ENCODE measurements at regions not wholly inside any gene's neighbourhood (a gene's known extent, or its start where the extent isn't known, plus 50 kb on each side); places are given as distances from the start of the nearest gene placed in this dataset.

DNA sequence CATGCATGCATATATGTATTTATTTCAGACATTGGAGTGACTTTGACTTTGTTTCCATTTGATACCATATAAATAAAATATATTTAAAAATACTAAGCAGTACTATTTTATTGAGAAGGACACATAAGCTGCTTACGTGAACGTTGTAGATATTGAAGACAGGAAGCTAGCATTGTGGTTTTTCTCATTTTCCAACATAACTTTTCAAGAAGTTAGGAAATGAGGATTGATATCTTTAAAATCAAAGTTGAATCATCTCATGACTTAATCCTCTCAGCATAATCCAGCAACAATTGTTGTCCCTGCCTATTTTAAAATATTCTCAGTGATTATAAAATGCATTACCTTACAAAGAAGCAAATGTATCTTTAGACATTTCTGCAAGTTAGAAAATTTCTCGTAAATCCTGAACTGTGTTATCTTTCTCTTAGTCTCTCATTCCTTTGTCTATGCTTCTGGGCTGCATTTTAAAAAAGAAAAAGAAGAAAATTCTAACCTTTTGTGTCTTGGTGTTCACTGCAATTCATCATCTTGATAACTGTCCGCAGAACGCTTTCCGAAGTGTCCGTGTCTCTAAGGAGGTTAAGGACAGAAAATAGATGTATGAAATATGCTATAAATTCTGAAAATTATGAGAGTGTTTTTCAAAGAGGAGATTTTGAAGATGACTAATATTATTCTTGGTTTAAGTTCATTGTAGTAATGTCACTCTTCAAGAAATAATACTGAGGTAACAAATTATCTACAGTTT is 1089.9 kb upstream of the CDH6 start:
- TF ChIP-seq Cebpa-rat (IDR thresholded peaks at IDR 0.05), result no peak
- no peak overlapping the region for H3K27ac ChIP-seq
- H3K36me3 ChIP-seq, result no peaks in the 10 kb centered on the region
- H3K4me1 ChIP-seq, result no peaks in the 10 kb centered on the region
- H3K9me3 ChIP-seq, result no peaks in the 10 kb centered on the region
- no peak overlapping the region for H3K4me2 ChIP-seq
- no peak overlapping the region for H3K9ac ChIP-seq
- no peaks in the 10 kb centered on the region for H4K20me1 ChIP-seq
- H3K27me3 ChIP-seq, result no peaks in the 10 kb centered on the region
- H3K4me3 ChIP-seq, result no peak overlapping the region

DNA sequence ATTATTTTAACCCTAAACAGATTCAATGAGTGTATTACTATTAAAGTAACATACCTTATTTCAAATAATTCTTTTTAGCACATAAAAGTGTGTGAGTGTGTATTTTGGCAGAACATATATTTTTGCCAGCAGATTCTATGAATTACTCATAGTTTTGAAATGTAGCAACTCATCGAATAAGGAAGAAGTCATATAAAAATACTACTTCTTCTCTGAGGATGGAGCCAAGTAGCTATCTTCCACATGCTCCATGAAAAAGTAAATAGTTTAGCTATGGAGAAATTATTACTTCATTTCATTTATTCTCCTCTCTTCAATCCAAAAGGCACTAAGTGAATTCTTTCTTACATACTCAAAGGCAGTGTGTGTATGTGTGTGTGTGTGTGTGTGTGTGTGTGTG is 1090.4 kb upstream of the CDH6 start:
- Histone ChIP-seq H3K27me3 (no peaks in the 10 kb centered on the region), H3K9me3 (no peaks in the 10 kb centered on the region), H3K36me3 (no peaks in the 10 kb centered on the region), H3K27ac (no peak overlapping the region), H3K4me1 (no peaks in the 10 kb centered on the region), H3K9ac (no peak overlapping the region), H3K4me3 (no peak overlapping the region), H3K4me2 (no peak overlapping the region), H4K20me1 (no peaks in the 10 kb centered on the region)
- TF ChIP-seq Cebpa-rat (IDR thresholded peaks at IDR 0.05), result no peak

DNA sequence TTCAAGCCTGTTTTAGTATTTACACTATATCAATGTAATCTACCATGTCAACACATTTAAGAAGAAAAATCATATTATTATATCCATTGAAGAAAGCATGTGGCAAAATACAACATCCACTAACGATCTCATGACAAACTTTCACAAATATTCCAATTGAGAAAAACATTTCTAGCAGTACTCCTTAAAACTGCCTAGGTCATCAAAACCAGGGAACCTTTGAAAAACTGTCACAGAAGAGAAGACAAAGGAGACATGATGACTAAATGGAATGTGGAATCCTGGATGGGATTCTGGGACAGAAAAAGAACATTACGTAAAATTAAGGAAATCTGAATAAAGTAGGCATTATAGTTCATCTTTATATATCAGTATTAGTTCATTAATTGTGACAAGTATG is 1091.3 kb upstream of the CDH6 start:
- Histone ChIP-seq H4K20me1 (no peaks in the 10 kb centered on the region), H3K27me3 (no peaks in the 10 kb centered on the region), H3K27ac (no peak overlapping the region), H3K9ac (no peak overlapping the region), H3K4me3 (no peak overlapping the region), H3K36me3 (no peaks in the 10 kb centered on the region), H3K9me3 (no peaks in the 10 kb centered on the region), H3K4me2 (no peak overlapping the region), H3K4me1 (no peaks in the 10 kb centered on the region)
- TF ChIP-seq Cebpa-rat (IDR thresholded peaks at IDR 0.05), result no peak

DNA sequence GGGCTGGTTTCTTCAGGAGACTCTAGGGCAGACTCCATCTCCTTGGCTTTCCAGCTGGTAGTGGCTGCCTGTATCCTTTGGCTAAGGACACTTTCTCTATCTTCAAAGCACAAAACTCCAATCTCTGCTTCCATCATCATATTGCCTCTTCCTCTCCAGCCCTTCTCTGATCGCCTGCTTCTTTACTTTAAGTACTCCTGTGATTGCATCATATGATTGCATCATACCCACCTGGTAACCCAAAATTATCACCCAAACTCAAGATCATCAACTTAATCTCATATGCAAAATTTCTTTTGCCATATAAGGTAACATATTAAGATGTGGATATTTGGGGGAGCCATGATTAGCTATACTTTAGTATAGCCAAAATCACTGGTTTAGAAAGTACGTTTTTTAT is 1092.6 kb upstream of the CDH6 start:
- Histone ChIP-seq H3K9ac (no peak overlapping the region), H3K36me3 (no peaks in the 10 kb centered on the region), H4K20me1 (no peaks in the 10 kb centered on the region), H3K4me1 (no peaks in the 10 kb centered on the region), H3K4me2 (no peak overlapping the region), H3K27me3 (no peaks in the 10 kb centered on the region), H3K4me3 (no peak overlapping the region), H3K9me3 (no peaks in the 10 kb centered on the region), H3K27ac (no peak overlapping the region)
- TF ChIP-seq Cebpa-rat (IDR thresholded peaks at IDR 0.05), result peak; percentile 69; the same call in 1 of the 2 replicates

DNA sequence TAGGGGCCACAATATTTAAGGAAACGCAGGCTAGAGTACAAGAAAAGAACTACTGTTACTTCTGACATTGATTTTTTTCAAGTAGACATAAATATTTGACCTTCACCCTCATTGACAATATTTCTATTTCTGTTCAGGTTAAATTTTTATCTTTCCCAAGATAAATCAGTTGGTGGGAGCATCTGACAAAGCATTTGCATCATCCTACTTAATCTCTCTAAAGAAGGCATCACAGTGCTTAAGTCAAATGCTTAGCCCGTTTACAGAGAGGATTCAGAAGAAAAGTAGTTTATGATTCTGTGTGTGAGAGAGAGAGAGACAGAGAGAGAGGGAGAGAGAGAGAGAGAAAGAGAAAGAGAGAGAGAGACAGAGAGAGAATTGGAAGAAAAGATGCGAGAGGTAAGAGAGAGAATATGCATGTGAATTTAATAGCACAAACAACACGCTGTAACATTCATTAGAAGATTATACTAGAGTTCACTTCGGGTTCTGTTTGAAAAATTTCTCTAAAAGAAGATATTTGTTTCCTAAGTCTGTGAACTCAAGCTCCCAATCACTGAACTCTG is 1093.3 kb upstream of the CDH6 start:
- Histone ChIP-seq H3K36me3 (no peaks in the 10 kb centered on the region), H3K9ac (no peak overlapping the region), H4K20me1 (no peaks in the 10 kb centered on the region), H3K27ac (no peak overlapping the region), H3K9me3 (no peaks in the 10 kb centered on the region), H3K4me1 (no peaks in the 10 kb centered on the region), H3K4me2 (no peak overlapping the region), H3K4me3 (no peak overlapping the region), H3K27me3 (no peaks in the 10 kb centered on the region)
- no peak for TF ChIP-seq Cebpa-rat (IDR thresholded peaks at IDR 0.05)

DNA sequence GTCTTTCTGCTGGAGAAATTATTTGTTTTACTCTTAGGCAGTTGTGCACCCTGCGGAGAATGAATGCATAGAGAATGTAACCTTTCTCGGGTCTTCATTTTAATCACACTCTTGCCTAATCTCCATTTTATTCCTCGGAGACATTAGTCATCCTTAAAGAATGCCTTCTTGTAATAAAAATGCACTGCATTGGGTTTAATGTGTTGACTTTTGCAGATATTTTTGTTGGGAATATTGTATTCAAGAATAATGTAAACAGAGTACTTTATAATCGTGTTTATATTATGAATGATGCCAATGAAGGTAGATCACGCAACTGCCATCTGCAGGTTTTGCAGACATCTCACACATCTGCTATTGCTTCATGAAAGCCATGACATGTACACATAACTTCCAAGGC is 1093.9 kb upstream of the CDH6 start:
- Histone ChIP-seq H3K9ac (no peak overlapping the region), H3K27me3 (no peaks in the 10 kb centered on the region), H3K4me3 (no peak overlapping the region), H3K4me1 (no peaks in the 10 kb centered on the region), H4K20me1 (no peaks in the 10 kb centered on the region), H3K4me2 (no peak overlapping the region), H3K36me3 (no peaks in the 10 kb centered on the region), H3K9me3 (no peaks in the 10 kb centered on the region), H3K27ac (no peak overlapping the region)
- no peak for TF ChIP-seq Cebpa-rat (IDR thresholded peaks at IDR 0.05)

DNA sequence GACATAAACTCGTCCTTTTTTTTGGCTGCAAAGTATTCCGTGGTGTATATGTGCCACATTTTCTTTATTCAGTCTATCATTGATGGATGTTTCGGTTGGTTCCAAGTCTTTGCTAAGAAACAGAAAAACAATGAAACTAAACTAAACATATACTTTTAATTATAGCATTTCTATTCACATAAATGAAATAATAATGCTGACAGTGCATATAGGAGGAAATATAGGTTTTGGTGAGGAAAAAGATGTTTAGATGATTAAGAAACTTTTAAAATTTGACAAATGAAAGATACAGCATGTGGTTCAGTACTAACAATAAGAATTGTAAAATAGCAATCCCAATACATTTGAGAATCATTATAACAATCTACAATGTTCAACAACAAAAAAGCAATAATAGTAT is 1094.5 kb upstream of the CDH6 start:
- TF ChIP-seq Cebpa-rat (IDR thresholded peaks at IDR 0.05), result no peak
- no peaks in the 10 kb centered on the region for H3K4me1 ChIP-seq
- H3K36me3 ChIP-seq, result no peaks in the 10 kb centered on the region
- H3K9me3 ChIP-seq, result no peaks in the 10 kb centered on the region
- no peaks in the 10 kb centered on the region for H4K20me1 ChIP-seq
- H3K27me3 ChIP-seq, result no peaks in the 10 kb centered on the region
- H3K4me3 ChIP-seq, result no peak overlapping the region
- H3K27ac ChIP-seq, result no peak overlapping the region
- H3K9ac ChIP-seq, result no peak overlapping the region
- H3K4me2 ChIP-seq, result no peak overlapping the region

DNA sequence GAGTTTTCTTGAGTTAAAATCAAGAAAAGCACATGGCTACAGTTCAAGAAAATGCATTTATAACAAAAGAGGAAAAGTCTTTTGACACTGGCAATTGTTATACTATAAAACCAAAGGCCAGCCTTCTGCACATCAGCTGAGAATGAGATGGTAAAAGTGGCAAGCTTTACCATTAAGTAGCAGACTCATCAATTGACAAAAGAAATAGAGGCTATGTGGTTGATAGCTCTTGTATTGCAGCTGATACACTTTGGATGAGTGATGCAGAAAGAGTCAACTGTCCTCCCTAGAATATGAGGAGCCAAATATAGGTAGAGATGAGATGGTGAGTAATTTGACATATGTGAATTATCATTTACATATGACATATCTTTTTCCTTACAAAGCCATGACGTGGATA is 1100.9 kb upstream of the CDH6 start:
- no peaks in the 10 kb centered on the region for H3K27me3 ChIP-seq
- H3K4me3 ChIP-seq, result no peak overlapping the region
- no peak overlapping the region for H3K9ac ChIP-seq
- H3K4me2 ChIP-seq, result no peak overlapping the region
- H3K9me3 ChIP-seq, result no peaks in the 10 kb centered on the region
- H3K36me3 ChIP-seq, result no peaks in the 10 kb centered on the region
- H3K4me1 ChIP-seq, result no peaks in the 10 kb centered on the region
- no peak overlapping the region for H3K27ac ChIP-seq
- H4K20me1 ChIP-seq, result no peaks in the 10 kb centered on the region
- TF ChIP-seq Cebpa-rat (IDR thresholded peaks at IDR 0.05), result no peak

DNA sequence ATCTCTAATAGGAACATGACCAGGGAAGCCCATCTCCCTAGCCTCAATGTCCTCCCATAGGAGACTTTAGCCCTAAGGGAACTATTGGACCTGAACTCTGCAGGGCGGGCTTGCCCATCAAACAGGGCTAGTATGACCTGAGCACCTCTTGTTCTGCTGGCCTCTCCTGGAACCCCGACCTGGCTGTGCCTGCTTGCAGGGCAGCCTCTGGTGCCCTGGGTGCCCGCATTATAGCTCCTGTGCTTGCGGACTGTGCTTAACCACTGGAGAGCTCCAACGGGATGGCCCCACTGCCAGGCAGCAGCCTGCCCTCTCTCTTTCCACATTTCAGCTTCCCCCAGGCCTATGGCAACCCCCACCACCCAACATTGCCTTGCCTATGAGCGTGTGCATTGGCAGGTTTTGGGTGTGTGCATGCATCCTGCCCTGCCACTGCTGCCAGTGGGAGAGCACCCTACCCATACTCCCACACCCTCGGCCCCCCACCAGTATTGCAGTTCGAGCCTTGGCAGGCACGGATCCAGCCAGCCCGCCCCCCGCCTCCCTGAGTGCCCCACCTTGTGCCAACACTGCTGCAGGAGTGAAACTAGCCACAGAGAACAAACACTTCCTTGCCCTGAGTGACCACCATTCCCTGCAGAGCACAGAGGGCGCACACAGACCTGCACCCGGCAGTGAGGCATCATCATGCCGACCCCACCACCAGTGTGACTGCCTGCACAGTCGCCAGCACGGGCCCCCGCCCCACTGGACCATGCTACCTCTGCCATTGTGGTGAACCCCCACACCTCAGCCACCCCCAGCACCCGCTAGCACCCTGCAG is 1123.8 kb upstream of the CDH6 start:
- Histone ChIP-seq H3K27ac (no peak overlapping the region), H3K4me3 (no peak overlapping the region), H3K27me3 (no peaks in the 10 kb centered on the region), H3K4me2 (no peak overlapping the region), H3K9ac (no peak overlapping the region), H4K20me1 (no peaks in the 10 kb centered on the region), H3K9me3 (no peaks in the 10 kb centered on the region), H3K4me1 (no peaks in the 10 kb centered on the region), H3K36me3 (no peaks in the 10 kb centered on the region)
- TF ChIP-seq Cebpa-rat (IDR thresholded peaks at IDR 0.05), result no peak

DNA sequence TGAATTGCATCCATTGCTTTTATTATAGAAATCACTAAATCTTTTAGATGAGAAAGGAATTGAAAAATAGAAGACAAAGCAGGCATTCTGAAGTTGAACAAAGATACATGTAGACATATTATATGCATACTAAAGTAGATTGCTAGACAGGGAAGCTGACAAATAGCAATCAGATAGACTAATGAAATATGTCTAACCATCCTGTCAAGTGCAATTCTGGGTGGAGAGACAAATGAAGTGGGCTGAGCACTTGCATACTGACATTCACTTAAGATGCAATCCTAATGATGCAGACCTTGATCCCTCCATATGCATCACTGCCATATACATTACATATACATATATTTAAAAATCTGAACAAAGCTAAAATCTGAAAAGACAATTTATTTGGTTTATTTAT is 1130.0 kb upstream of the CDH6 start:
- Histone ChIP-seq H3K36me3 (no peaks in the 10 kb centered on the region), H4K20me1 (no peaks in the 10 kb centered on the region), H3K9ac (no peak overlapping the region), H3K4me2 (no peak overlapping the region), H3K27me3 (no peaks in the 10 kb centered on the region), H3K4me3 (no peak overlapping the region), H3K9me3 (no peaks in the 10 kb centered on the region), H3K4me1 (no peaks in the 10 kb centered on the region), H3K27ac (no peak overlapping the region)
- TF ChIP-seq Cebpa-rat (IDR thresholded peaks at IDR 0.05), result no peak

All from BLaER1 (cell line).